Umbilical cord (tissue), 1 donor: ENCODE measurements at regions not wholly inside any gene's neighbourhood (a gene's known extent, or its start where the extent isn't known, plus 50 kb on each side); places are given as distances from the start of the nearest gene placed in this dataset.
A peak's percentile ranks its signal among the peaks of the same experiment; 100 is the strongest.
"Not testable (repeated sequence)": the region's sequence is repeated elsewhere in the genome, so short reads cannot be mapped to it uniquely, and the experiment has no call there.

Source experiments
- DNase-seq: peaks from one replicate; pipeline ENCODE4 v3.0.0-alpha.2; 2015; ENCODE audit warnings: low spot score

DNA sequence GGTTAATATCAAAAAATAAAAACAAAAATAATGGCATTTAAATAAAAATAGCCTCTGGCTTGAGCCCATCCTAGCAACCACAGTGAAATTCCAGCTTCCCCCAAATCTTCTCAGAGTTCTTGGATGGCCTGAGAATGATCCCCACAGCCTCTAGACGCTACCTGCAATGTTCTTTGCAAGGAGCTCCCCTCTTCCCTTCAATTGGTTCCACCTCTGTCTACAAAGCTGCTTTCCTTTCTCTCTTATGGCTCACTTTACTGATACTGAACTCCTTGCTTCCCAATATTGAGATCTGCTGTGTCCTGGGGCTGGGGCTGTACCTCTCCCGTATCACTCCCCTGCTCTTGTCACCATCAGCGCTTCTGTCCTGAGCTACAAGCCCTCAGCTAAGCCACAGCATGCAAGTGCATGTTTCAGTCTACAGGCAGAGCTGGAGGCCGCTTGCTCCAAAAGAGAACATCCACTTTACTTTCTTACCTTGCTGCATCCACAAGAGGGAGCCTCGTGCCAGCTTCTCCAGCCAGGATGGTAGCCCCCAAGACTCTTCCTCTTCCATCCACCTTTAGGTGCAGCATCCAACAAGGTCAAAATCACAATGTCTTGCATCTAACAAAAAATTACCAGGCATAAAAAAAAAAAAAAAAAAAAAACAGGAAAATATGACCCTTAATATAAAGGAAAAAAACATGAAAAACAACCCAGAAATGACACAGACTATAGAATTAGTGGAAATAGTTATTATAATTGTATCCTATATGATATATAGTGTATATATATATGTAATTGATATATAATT, 57.4 kb upstream of the PRSS3 start:
- peak; percentile 41 for DNase-seq

DNA sequence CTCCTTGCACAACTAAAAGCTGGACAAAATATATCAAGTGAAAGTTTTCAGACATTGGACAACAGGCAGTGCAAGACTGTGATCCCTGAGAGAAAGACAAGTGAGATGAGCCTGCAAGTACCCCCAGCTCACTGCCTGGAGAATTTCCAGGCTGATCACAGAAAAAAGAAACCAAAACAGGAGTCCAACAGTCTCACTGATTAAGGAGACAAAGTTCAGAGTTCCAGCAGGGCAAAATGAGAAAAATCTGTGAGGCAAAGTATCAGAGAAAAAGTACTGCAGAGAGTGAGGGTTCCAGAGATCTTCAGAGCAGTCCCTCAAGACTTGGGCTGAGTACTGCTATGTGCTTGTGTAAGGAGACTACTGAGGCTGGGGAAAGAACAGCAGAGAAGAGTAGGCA, 56.0 kb upstream of the PRSS3 start:
- DNase-seq, result no peak

DNA sequence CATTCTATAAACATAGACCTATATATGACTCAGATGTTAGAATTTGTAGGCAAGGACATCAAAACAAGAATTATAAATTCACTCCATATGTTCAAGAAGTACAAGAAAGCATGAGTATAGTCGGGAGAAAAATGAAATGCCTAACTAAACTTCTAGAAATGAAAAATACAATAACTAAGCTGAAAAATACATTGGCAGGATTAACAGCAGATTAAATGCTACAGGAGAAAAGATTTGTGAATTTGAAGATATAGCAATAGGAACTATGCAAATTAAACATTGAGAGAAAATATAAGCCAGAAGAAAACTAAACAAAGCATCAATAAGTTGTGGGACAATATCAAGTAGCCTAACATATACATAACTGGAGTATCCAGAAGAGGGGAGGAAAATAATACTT, 55.3 kb upstream of the PRSS3 start:
- no peak for DNase-seq

DNA sequence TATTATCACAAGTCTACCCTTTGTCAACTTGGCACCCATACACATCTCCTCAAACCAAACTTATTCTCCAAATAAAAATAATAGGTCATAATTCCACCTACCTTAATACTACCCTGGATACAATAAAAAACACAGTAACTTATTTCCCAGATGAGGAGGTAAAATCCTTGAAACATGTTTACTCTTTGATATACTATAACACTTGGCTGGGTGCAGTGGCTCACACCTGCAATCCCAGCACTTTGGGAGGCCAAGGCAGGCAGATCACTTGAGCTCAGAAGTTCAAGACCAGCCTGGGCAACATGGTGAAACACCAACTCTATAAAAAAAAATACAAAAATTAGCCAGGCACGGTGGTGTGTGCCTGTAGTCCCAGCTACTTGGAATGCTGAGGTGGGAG, 54.4 kb upstream of the PRSS3 start:
- DNase-seq, result not testable (repeated sequence)

GRCh38 chr9:33742051-33742450, 53.3 kb upstream of the PRSS3 start:
- no peak for DNase-seq

DNA sequence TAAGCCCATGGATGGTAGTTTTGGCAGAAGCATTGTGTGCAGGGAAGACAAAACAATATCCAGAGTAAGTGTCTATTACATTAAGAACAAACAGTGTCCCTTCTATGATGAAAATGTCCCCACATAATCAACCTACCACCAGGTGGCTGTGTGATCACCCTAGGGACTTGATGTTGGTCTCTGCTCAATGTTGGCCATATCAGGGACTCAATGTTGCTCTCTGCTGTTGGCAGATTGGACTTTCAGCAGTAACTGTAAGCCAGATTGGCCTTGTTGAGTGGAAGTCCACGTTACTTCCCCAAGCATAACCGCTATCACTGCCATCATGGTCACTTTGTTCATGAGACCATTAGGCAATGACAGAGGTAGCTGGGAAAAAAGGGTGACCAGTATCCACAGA, 52.8 kb upstream of the PRSS3 start:
- DNase-seq, result no peak
